Right lobe of liver (tissue), 6 donors: ENCODE measurements at regions not wholly inside any gene's neighbourhood (a gene's known extent, or its start where the extent isn't known, plus 50 kb on each side); places are given as distances from the start of the nearest gene placed in this dataset.

Experiments
- ATAC-seq, 4 donors: fragments of 200-7000 bp; cut with Tn5 transposase; one replicate each; pipeline ENCODE4 v1.9.1; 2020; ENCODE audit warnings: mild to moderate bottlenecking in 4 of 4, moderate library complexity in 4 of 4
- DNase-seq, 3 donors: peaks; one replicate each; pipeline ENCODE4 v3.0.0-alpha.2; 2020
- H3K27ac ChIP-seq, 3 donors: fragments of 200-600 bp; one replicate each; pipeline ENCODE4 v1.8.0; 2022
- H3K27me3 ChIP-seq, 2 donors: fragments of 200-600 bp; one replicate each; pipeline ENCODE4 v1.8.0; 2022
- H3K36me3 ChIP-seq, 4 donors: fragments of 200-600 bp; sonication (generic) in 1 of 4; one replicate each; pipeline versions ENCODE4 v1.5.1 to v1.8.0; 2017 to 2022; ENCODE audit warnings: control low read depth in 1 of 4
- H3K4me1 ChIP-seq, 4 donors: fragments of 200-600 bp; sonication (generic) in 1 of 4; one replicate each; pipeline versions ENCODE4 v1.5.1 to v1.8.0; 2017 to 2022; ENCODE audit warnings: control low read depth in 1 of 4
- H3K4me3 ChIP-seq, 3 donors: fragments of 200-600 bp; one replicate each; pipeline ENCODE4 v1.8.0; 2022
- H3K9me3 ChIP-seq, 4 donors: fragments of 200-600 bp; sonication (generic) in 1 of 4; one replicate each; pipeline versions ENCODE4 v1.5.1 to v1.8.0; 2017 to 2022; ENCODE audit warnings: control low read depth in 1 of 4
- POLR2A ChIP-seq: fragments of 450-650 bp; IDR thresholded peaks from one replicate; pipeline ENCODE4 v1.6.1; 2017; ENCODE audit warnings: antibody characterized with exemption, mild to moderate bottlenecking
- WGBS: methylation state at CpG from one replicate; pipeline ENCODE4 v1.1.6; 2018; ENCODE audit warnings: low coverage, low lambda C conversion rate; ENCODE audit not compliant: insufficient coverage; ENCODE audit errors: missing lambda C conversion rate; 5-methylcytosine and 5-hydroxymethylcytosine counted together
- intact Hi-C, 2 donors: fragments of 100-400 bp; cut with DNase I; formaldehyde crosslinking; loops; one replicate each; pipeline versions ENCODE4 v1.11.2 to v1.14.1; 2022
- TF ChIP-seq, protein P1 (sequence below), 4 donors: fragments of 200-600 bp in 3 of 4; fragments of 450-650 bp in 1 of 4; IDR thresholded peaks; one replicate each; pipeline versions ENCODE4 v1.5.1 to v1.8.0; 2016 to 2022; ENCODE audit warnings: antibody characterized with exemption in 4 of 4, mild to moderate bottlenecking in 2 of 4
- donor health status: DM: no; HTN: yes; CAD: no.
- donor health status: DM: no; HTN: no; CAD: no.
- donor health status: DM: no; HTN: no; CAD: no.
- donor health status: DM: no; HTN: yes; CAD: no.
- donor health status: DM: no; HTN: yes; CAD: no.

GRCh38 chr9:89879276-89879675, 274.5 kb downstream of the GADD45G start:
- TF ChIP-seq, protein P1, sequence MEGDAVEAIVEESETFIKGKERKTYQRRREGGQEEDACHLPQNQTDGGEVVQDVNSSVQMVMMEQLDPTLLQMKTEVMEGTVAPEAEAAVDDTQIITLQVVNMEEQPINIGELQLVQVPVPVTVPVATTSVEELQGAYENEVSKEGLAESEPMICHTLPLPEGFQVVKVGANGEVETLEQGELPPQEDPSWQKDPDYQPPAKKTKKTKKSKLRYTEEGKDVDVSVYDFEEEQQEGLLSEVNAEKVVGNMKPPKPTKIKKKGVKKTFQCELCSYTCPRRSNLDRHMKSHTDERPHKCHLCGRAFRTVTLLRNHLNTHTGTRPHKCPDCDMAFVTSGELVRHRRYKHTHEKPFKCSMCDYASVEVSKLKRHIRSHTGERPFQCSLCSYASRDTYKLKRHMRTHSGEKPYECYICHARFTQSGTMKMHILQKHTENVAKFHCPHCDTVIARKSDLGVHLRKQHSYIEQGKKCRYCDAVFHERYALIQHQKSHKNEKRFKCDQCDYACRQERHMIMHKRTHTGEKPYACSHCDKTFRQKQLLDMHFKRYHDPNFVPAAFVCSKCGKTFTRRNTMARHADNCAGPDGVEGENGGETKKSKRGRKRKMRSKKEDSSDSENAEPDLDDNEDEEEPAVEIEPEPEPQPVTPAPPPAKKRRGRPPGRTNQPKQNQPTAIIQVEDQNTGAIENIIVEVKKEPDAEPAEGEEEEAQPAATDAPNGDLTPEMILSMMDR (IDR thresholded peaks at IDR 0.05), result no peak
- no peak for TF ChIP-seq POLR2A
- H3K4me3 ChIP-seq, result no peak overlapping the region
- no peaks in the 10 kb centered on the region for H3K9me3 ChIP-seq
- H3K36me3 ChIP-seq, result no peaks in the 10 kb centered on the region
- no peak for ATAC-seq
- 33% methylated on average over 1 of the region's 6 CpGs for WGBS
- intact Hi-C loops, result no loop called here
- peaks cover 0 to 39% (median 15%) of the 10 kb centered on the region in 4 donors for H3K4me1 ChIP-seq
- H3K27me3 ChIP-seq, result no peaks in the 10 kb centered on the region
- peak overlapping the region in 1 of 3 donors; percentile 26 for H3K27ac ChIP-seq
- no peak for DNase-seq

GRCh38 chr9:89879701-89880100, 274.9 kb downstream of the GADD45G start:
- no peaks in the 10 kb centered on the region for H3K9me3 ChIP-seq
- ATAC-seq (no peak), DNase-seq (no peak)
- WGBS, result 40% methylated on average over 1 of the region's 8 CpGs
- H3K4me1 ChIP-seq, result peaks cover 0 to 35% (median 13%) of the 10 kb centered on the region in 4 donors
- H3K27ac ChIP-seq, result no peak overlapping the region
- H3K4me3 ChIP-seq, result no peak overlapping the region
- H3K27me3 ChIP-seq, result no peaks in the 10 kb centered on the region
- TF ChIP-seq, protein P1 (IDR thresholded peaks at IDR 0.05), result no peak
- no peak for TF ChIP-seq POLR2A
- intact Hi-C loops, result no loop called here
- H3K36me3 ChIP-seq, result no peaks in the 10 kb centered on the region

DNA sequence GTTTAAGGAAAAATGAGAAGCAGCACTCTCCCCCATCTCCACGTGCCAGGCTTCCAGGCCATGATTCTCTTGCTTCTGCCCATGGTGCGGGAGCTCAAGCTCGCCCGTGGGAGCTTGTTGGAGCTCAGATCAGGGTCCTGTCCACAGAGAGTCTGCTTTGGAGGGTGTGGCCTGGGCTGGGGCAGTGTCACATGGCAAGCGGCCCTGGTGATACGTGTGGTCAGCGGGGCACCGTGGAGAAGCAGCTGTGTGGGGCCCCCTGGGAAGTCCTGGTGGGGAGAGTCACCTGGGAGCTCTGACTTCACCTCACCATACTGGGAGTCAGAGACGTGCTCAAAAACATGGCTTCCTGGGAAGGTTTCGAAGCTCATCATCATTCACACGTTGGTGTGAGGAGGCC, 275.3 kb downstream of the GADD45G start:
- WGBS, result 80% methylated on average over 1 of the region's 11 CpGs
- ATAC-seq, result no peak

DNA sequence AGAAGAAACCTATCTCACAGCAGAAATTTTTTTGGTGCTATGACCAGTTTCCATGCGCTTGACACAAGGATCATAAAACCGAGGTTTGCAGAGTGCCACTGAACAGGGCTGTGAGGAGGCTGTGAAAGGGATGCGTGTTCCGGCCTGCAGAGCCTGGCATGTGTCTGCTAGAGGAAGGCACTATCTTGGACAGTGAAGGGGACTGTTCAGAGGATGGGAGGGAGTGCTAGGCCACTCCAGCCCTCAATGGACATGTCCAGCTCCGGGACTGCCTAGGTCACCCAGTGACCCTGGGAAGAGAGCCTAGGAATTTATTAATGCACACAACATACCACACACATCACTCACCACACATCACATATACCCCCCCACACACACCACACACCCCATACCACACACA, 275.9 kb downstream of the GADD45G start:
- TF ChIP-seq POLR2A, result no peak
- TF ChIP-seq, protein P1 (IDR thresholded peaks at IDR 0.05), result no peak
- Histone ChIP-seq H3K4me1 (peaks cover 0 to 25% (median 8%) of the 10 kb centered on the region in 4 donors), H3K4me3 (no peak overlapping the region), H3K27me3 (no peaks in the 10 kb centered on the region), H3K27ac (no peak overlapping the region), H3K9me3 (no peaks in the 10 kb centered on the region), H3K36me3 (no peaks in the 10 kb centered on the region)
- DNase-seq (no peak), ATAC-seq (no peak)
- intact Hi-C loops, result no loop called here
- 88% methylated on average over 4 of the region's 5 CpGs for WGBS

More for the DNA sequence above, 275.3 kb downstream of the GADD45G start:
- peak in 1 of 3 donors; percentile 42 for DNase-seq
- intact Hi-C loops, result no loop called here
- no peak overlapping the region for H3K27ac ChIP-seq
- no peaks in the 10 kb centered on the region for H3K27me3 ChIP-seq
- H3K4me3 ChIP-seq, result no peak overlapping the region
- H3K9me3 ChIP-seq, result no peaks in the 10 kb centered on the region
- TF ChIP-seq POLR2A, result no peak
- TF ChIP-seq, protein P1 (IDR thresholded peaks at IDR 0.05), result no peak
- no peaks in the 10 kb centered on the region for H3K36me3 ChIP-seq
- H3K4me1 ChIP-seq, result peaks cover 0 to 31% (median 10%) of the 10 kb centered on the region in 4 donors

DNA sequence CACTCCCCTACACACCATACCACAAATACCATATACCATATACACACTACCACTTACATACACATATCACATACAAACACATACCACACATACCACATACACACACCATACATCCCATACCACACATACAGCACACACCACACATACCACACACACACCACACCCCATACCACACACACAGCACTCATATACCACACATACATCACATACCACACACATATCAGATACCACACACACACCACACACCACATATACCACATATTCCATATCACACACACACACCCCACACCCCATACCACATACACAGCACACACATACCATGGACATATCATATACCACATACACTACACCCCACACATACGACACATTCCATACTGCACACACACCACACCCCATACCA, 276.6 kb downstream of the GADD45G start:
- H3K27me3 ChIP-seq, result no peaks in the 10 kb centered on the region
- H3K27ac ChIP-seq, result no peak overlapping the region
- no peaks in the 10 kb centered on the region for H3K36me3 ChIP-seq
- 92% methylated on average over 1 of the region's 1 CpG for WGBS
- DNase-seq, result no peak
- TF ChIP-seq POLR2A, result no peak
- TF ChIP-seq, protein P1 (IDR thresholded peaks at IDR 0.05), result no peak
- intact Hi-C loops, result no loop called here
- ATAC-seq, result no peak
- H3K4me1 ChIP-seq, result peaks cover 0 to 21% (median 8%) of the 10 kb centered on the region in 4 donors
- no peak overlapping the region for H3K4me3 ChIP-seq
- no peaks in the 10 kb centered on the region for H3K9me3 ChIP-seq
